Endothelial cell of umbilical vein (primary cell): ENCODE measurements at regions not wholly inside any gene's neighbourhood (a gene's known extent, or its start where the extent isn't known, plus 50 kb on each side); places are given as distances from the start of the nearest gene placed in this dataset.

ENCODE experiments used
- BruUV-seq: library from RNA; stranded (reverse); fragments of 400-500 nt; replicated peaks from 2 replicates; lab custom pipeline; 2021; lab: Mats Ljungman, UMichigan
- CTCF ChIA-PET: fragments of 300-600, 350-600 bp; sonication (Branson Sonifier 250); formaldehyde crosslinking; loops from one replicate; lab custom pipeline; 2021; ENCODE audit warnings: antibody characterized with exemption, inconsistent platforms; lab: Charles Lee
- POLR2A ChIA-PET: fragments of 300-600, 350-600 bp; sonication (Branson Sonifier 250); formaldehyde crosslinking; loops from one replicate; lab custom pipeline; 2021; ENCODE audit warnings: antibody characterized with exemption, inconsistent platforms; lab: Charles Lee
- DNase-seq: peaks from one replicate; pipeline ENCODE4 v3.0.0-alpha.2; 2011; ENCODE audit warnings: low read depth, low spot score
- FAIRE-seq: peaks from 2 replicates; lab custom pipeline; 2011; peaks lifted over from hg19 to GRCh38; lab: Jason Lieb, UNC
- H2AFZ ChIP-seq: 2 replicates; pipeline ENCODE4 v1.6.0; 2012; ENCODE audit warnings: low read depth, low read length, control low read depth, inconsistent platforms
- H3K27ac ChIP-seq: 2 replicates; pipeline ENCODE4 v1.5.1; 2011; ENCODE audit warnings: low read depth, mild to moderate bottlenecking, control low read depth, low read length, moderate library complexity; ENCODE audit not compliant: insufficient read depth
- H3K27me3 ChIP-seq, 2 experiments: 2 replicates each; pipeline versions ENCODE4 v1.6.0 to v1.6.1; 2011; ENCODE audit warnings: low read length in 2 of 2, mixed read lengths in 1 of 2; ENCODE audit not compliant: control insufficient read depth in 2 of 2, insufficient read depth in 2 of 2
- H3K36me3 ChIP-seq, 2 experiments: 2 replicates in 1 of 2; 3 replicates in 1 of 2; pipeline ENCODE4 v1.5.1; 2011; ENCODE audit warnings: low read length in 2 of 2, mild to moderate bottlenecking in 1 of 2, moderate library complexity in 1 of 2; ENCODE audit not compliant: control insufficient read depth in 2 of 2, insufficient read depth in 2 of 2; ENCODE audit errors: extremely low read depth in 1 of 2
- H3K4me1 ChIP-seq: 3 replicates; pipeline ENCODE4 v1.5.1; 2011; ENCODE audit warnings: mild to moderate bottlenecking, low read length; ENCODE audit not compliant: control insufficient read depth, insufficient read depth; ENCODE audit errors: extremely low read depth
- H3K4me2 ChIP-seq: 2 replicates; pipeline ENCODE4 v1.6.1; 2011; ENCODE audit warnings: low read length, control low read depth, mixed read lengths; ENCODE audit not compliant: insufficient read depth
- H3K4me3 ChIP-seq, 3 experiments: fragments of 200-600 bp in 1 of 3; sonication (generic), shearing (Covaris generic) in 1 of 3; replicated peaks in 1 of 3; 2 replicates each; pipeline ENCODE4 v1.5.1; 2011 to 2016; ENCODE audit warnings: control low read depth in 3 of 3, low read length in 3 of 3, mild to moderate bottlenecking in 2 of 3, inconsistent platforms in 1 of 3, low read depth in 1 of 3, moderate library complexity in 1 of 3; ENCODE audit not compliant: insufficient read depth in 1 of 3
- H3K79me2 ChIP-seq: 2 replicates; pipeline ENCODE4 v1.6.0; 2012; ENCODE audit warnings: low read length, inconsistent platforms; ENCODE audit not compliant: control insufficient read depth, insufficient read depth
- H3K9ac ChIP-seq: replicated peaks from 2 replicates; pipeline ENCODE3; 2011; ENCODE audit warnings: low read length, control low read depth; ENCODE audit not compliant: insufficient read depth; ENCODE audit errors: extremely low read depth
- H3K9me1 ChIP-seq: replicated peaks from 3 replicates; pipeline ENCODE4 v1.6.0; 2011; ENCODE audit warnings: mild to moderate bottlenecking, low read length; ENCODE audit not compliant: control insufficient read depth, insufficient read depth; ENCODE audit errors: extremely low read depth
- H3K9me3 ChIP-seq: replicated peaks from 2 replicates; pipeline ENCODE4 v1.5.1; 2012; ENCODE audit warnings: low read length, inconsistent platforms; ENCODE audit not compliant: control insufficient read depth, insufficient read depth
- H4K20me1 ChIP-seq: replicated peaks from 2 replicates; pipeline ENCODE3; 2011; ENCODE audit warnings: mild to moderate bottlenecking, low read length; ENCODE audit not compliant: control insufficient read depth, insufficient read depth; ENCODE audit errors: extremely low read depth
- EZH2 ChIP-seq: IDR thresholded peaks from 2 replicates; pipeline ENCODE4 v1.6.1; 2012; ENCODE audit warnings: borderline replicate concordance, low read depth, mild to moderate bottlenecking, moderate library complexity, low read length, inconsistent platforms; ENCODE audit not compliant: severe bottlenecking
- FOS ChIP-seq: IDR thresholded peaks from 2 replicates; pipeline ENCODE4 v1.6.1; 2011; ENCODE audit warnings: mild to moderate bottlenecking, low read length, moderate library complexity, borderline replicate concordance; ENCODE audit not compliant: insufficient read depth
- GATA2 ChIP-seq: IDR thresholded peaks from 2 replicates; pipeline ENCODE4 v1.7.0; 2011; ENCODE audit warnings: low read depth, mild to moderate bottlenecking, moderate library complexity, mixed read lengths, low read length; ENCODE audit not compliant: insufficient read length, insufficient read depth
- JUN ChIP-seq: IDR thresholded peaks from 2 replicates; pipeline ENCODE4 v1.6.1; 2011; ENCODE audit warnings: borderline replicate concordance, low read depth; ENCODE audit not compliant: insufficient read length, insufficient read depth
- MYC ChIP-seq: IDR thresholded peaks from one replicate; pipeline ENCODE4 v1.6.1; 2011; ENCODE audit warnings: mild to moderate bottlenecking, low read depth, low read length
- POLR2A ChIP-seq: IDR thresholded peaks from 2 replicates; pipeline ENCODE4 v1.6.1; 2012; ENCODE audit warnings: low read depth, mild to moderate bottlenecking, control low read depth, low read length
- POLR2AphosphoS5 ChIP-seq: IDR thresholded peaks from 2 replicates; pipeline ENCODE4 v1.6.1; 2012; ENCODE audit warnings: low read depth, mild to moderate bottlenecking, control low read depth, low read length, moderate library complexity; ENCODE audit not compliant: insufficient read depth
- dilution Hi-C: fragments of 300-500 bp; cut with MboI; formaldehyde crosslinking; loops from one replicate; pipeline ENCODE4 v1.15.0; 2019; ENCODE audit warnings: low sequenced_read_pairs; ENCODE audit not compliant: extremely low pct_ligation_motif_present
- intact Hi-C: fragments of 100-400 bp; cut with micrococcal nuclease; formaldehyde crosslinking; loops from one replicate; pipeline ENCODE4 v1.10.0; 2022
- TF ChIP-seq, protein P1 (sequence below): IDR thresholded peaks from 2 replicates; pipeline ENCODE4 v1.6.1; 2011; ENCODE audit not compliant: insufficient read depth, insufficient read length
- TF ChIP-seq, protein P2 (sequence below), 2 donors: IDR thresholded peaks; 1 replicate in 1 of 2; 2 replicates in 1 of 2; pipeline ENCODE4 v1.5.1; 2011; ENCODE audit warnings: low read length in 2 of 2, mild to moderate bottlenecking in 2 of 2, moderate library complexity in 2 of 2, control low read depth in 1 of 2, inconsistent platforms in 1 of 2, low read depth in 1 of 2; ENCODE audit not compliant: insufficient read depth in 1 of 2; ENCODE audit errors: extremely low read depth in 1 of 2

DNA sequence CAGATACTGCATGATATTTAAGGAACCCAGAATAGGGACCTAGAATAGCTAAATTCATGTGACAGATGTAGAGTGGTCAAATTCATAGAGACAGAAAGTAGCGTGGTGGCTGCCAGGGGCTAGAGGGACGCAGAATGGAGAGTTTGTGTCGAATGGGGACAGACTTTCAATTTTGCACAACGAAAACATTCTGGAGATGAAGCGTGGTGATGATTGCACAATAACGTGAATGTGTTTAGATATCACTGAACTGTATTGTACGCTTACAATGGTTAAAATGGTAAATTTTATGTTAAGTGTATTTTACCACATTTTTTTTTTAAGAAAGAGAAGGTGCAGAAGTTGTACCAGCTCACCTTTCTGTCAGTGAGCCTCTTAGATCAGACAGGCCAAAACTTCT is 137.8 kb upstream of the TNS3 start:
- Histone ChIP-seq H3K27ac (no peak overlapping the region), H3K4me2 (no peak overlapping the region), H3K9me1 (no peaks in the 10 kb centered on the region), H3K4me3 (no peak overlapping the region), H3K4me1 (peaks cover 1% of the 10 kb centered on the region), H3K36me3 (no peaks in the 10 kb centered on the region), H3K9ac (no peak overlapping the region), H3K79me2 (no peaks in the 10 kb centered on the region), H2AFZ (no peak overlapping the region), H3K27me3 (no peaks in the 10 kb centered on the region), H3K9me3 (no peaks in the 10 kb centered on the region), H4K20me1 (no peaks in the 10 kb centered on the region)
- BruUV-seq, result no TSS peak
- dilution Hi-C loops (no loop called here), intact Hi-C loops (no loop called here)
- ChIA-PET POLR2A (no interaction called here), CTCF (no interaction called here)
- DNase-seq (no peak), FAIRE-seq (no peak)
- no peak for TF ChIP-seq POLR2A
- TF ChIP-seq MYC, result no peak
- no peak for TF ChIP-seq GATA2
- no peak for TF ChIP-seq JUN
- no peak for TF ChIP-seq EZH2
- TF ChIP-seq, protein P1, sequence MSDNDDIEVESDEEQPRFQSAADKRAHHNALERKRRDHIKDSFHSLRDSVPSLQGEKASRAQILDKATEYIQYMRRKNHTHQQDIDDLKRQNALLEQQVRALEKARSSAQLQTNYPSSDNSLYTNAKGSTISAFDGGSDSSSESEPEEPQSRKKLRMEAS, result no peak
- TF ChIP-seq, protein P2, sequence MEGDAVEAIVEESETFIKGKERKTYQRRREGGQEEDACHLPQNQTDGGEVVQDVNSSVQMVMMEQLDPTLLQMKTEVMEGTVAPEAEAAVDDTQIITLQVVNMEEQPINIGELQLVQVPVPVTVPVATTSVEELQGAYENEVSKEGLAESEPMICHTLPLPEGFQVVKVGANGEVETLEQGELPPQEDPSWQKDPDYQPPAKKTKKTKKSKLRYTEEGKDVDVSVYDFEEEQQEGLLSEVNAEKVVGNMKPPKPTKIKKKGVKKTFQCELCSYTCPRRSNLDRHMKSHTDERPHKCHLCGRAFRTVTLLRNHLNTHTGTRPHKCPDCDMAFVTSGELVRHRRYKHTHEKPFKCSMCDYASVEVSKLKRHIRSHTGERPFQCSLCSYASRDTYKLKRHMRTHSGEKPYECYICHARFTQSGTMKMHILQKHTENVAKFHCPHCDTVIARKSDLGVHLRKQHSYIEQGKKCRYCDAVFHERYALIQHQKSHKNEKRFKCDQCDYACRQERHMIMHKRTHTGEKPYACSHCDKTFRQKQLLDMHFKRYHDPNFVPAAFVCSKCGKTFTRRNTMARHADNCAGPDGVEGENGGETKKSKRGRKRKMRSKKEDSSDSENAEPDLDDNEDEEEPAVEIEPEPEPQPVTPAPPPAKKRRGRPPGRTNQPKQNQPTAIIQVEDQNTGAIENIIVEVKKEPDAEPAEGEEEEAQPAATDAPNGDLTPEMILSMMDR (IDR thresholded peaks at IDR 0.05; ENCODE audit: extremely low read depth in 1 of 2, insufficient read depth in 1 of 2, low read depth in 1 of 2, low read length in 2 of 2), result no peak
- TF ChIP-seq POLR2AphosphoS5, result no peak
- no peak for TF ChIP-seq FOS
